Breast epithelium (tissue), 3 donors: ENCODE measurements at regions not wholly inside any gene's neighbourhood (a gene's known extent, or its start where the extent isn't known, plus 50 kb on each side); places are given as distances from the start of the nearest gene placed in this dataset.

Experiments
- POLR2A ChIP-seq: fragments of 450-650 bp; IDR thresholded peaks from one replicate; pipeline ENCODE4 v1.6.1; 2016; ENCODE audit warnings: antibody characterized with exemption, mild to moderate bottlenecking, moderate library complexity
- POLR2AphosphoS5 ChIP-seq, 3 donors: sonication (generic); formaldehyde crosslinking; IDR thresholded peaks; one replicate each; pipeline ENCODE4 v1.6.1; 2017; ENCODE audit warnings: antibody characterized with exemption in 3 of 3
- TF ChIP-seq, protein P1 (sequence below), 3 donors: fragments of 450-650 bp; IDR thresholded peaks; one replicate each; pipeline ENCODE4 v1.5.1; 2016 to 2017; ENCODE audit warnings: antibody characterized with exemption in 3 of 3, mild to moderate bottlenecking in 3 of 3, moderate library complexity in 3 of 3

DNA sequence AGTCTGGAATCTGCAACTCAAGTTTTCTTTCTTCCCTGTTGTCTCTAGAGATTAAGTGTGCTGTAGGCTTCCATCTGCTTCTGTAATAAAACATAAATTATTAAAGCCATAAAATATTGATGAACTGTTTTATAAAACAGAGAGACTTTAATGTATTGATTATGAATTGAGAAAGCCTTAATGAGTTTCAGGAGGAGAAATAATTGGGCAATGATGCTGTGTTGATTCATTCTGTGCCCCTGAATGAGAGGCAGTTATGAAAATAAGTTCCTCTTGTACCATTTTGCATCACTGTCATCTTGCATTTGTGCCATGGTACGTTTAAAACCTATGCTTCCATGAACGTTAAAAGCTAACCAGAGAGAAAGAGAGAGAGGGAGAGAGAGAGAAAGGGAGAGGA is 194.1 kb upstream of the LARGE1 start:
- TF ChIP-seq, protein P1, sequence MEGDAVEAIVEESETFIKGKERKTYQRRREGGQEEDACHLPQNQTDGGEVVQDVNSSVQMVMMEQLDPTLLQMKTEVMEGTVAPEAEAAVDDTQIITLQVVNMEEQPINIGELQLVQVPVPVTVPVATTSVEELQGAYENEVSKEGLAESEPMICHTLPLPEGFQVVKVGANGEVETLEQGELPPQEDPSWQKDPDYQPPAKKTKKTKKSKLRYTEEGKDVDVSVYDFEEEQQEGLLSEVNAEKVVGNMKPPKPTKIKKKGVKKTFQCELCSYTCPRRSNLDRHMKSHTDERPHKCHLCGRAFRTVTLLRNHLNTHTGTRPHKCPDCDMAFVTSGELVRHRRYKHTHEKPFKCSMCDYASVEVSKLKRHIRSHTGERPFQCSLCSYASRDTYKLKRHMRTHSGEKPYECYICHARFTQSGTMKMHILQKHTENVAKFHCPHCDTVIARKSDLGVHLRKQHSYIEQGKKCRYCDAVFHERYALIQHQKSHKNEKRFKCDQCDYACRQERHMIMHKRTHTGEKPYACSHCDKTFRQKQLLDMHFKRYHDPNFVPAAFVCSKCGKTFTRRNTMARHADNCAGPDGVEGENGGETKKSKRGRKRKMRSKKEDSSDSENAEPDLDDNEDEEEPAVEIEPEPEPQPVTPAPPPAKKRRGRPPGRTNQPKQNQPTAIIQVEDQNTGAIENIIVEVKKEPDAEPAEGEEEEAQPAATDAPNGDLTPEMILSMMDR (IDR thresholded peaks at IDR 0.05): no peak
- TF ChIP-seq POLR2AphosphoS5 (IDR thresholded peaks at IDR 0.05) (no peak), POLR2A (no peak)
